ENCODE measurements at regions not wholly inside any gene's neighbourhood (a gene's known extent, or its start where the extent isn't known, plus 50 kb on each side); places are given as distances from the start of the nearest gene placed in this dataset.
A peak's percentile ranks its signal among the peaks of the same experiment; 100 is the strongest.

- H3K4me3 ChIP-seq = no peak overlapping the region
- H3K27me3 ChIP-seq = no peaks in the 10 kb centered on the region
- no peaks in the 10 kb centered on the region for H3K36me3 ChIP-seq
- H3K9me3 ChIP-seq (ENCODE audit: low read depth) = no peaks in the 10 kb centered on the region
- no peak overlapping the region for H3K27ac ChIP-seq
- peaks cover 4% of the 10 kb centered on the region for H3K4me1 ChIP-seq (ENCODE audit: low read depth)
- peak in 1 of 2 donors; percentile 10 for DNase-seq (ENCODE audit: low read depth in 1 of 2, low spot score in 1 of 2)
- TF ChIP-seq, protein P1, sequence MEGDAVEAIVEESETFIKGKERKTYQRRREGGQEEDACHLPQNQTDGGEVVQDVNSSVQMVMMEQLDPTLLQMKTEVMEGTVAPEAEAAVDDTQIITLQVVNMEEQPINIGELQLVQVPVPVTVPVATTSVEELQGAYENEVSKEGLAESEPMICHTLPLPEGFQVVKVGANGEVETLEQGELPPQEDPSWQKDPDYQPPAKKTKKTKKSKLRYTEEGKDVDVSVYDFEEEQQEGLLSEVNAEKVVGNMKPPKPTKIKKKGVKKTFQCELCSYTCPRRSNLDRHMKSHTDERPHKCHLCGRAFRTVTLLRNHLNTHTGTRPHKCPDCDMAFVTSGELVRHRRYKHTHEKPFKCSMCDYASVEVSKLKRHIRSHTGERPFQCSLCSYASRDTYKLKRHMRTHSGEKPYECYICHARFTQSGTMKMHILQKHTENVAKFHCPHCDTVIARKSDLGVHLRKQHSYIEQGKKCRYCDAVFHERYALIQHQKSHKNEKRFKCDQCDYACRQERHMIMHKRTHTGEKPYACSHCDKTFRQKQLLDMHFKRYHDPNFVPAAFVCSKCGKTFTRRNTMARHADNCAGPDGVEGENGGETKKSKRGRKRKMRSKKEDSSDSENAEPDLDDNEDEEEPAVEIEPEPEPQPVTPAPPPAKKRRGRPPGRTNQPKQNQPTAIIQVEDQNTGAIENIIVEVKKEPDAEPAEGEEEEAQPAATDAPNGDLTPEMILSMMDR (IDR thresholded peaks at IDR 0.05; ENCODE audit: low read depth, low read length) = no peak
Observed at GRCh38 chr2:57943315-57943714, 103.3 kb upstream of the VRK2 start.

GRCh38 chr2:57947398-57947797 is 99.2 kb upstream of the VRK2 start:
- H3K9me3 ChIP-seq (ENCODE audit: low read depth) = no peaks in the 10 kb centered on the region
- H3K27me3 ChIP-seq = no peaks in the 10 kb centered on the region
- no peak overlapping the region for H3K4me3 ChIP-seq
- peaks cover 4% of the 10 kb centered on the region for H3K4me1 ChIP-seq (ENCODE audit: low read depth)
- H3K27ac ChIP-seq = no peak overlapping the region
- TF ChIP-seq, protein P1 (IDR thresholded peaks at IDR 0.05; ENCODE audit: low read depth, low read length) = no peak
- no peak for DNase-seq (ENCODE audit: low read depth in 1 of 2, low spot score in 1 of 2)
- H3K36me3 ChIP-seq = no peaks in the 10 kb centered on the region

DNA sequence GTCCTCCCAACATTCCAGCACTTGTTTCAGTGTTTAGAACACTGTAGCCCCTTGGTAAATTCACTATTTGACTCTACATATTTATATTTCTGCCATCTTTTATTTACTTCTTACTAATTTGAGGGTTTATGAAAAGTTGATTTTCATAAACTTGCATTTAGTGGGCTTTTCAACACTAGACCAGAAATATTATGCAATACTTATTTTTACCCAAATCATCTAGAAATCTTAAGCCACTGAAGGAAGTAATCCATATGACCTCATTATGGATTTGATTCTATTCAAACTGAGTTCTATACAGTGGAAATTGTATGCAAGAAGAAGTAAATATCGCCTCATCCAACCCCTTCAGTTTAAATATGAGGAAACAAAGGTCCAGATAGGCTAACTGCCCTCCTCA is 92.6 kb upstream of the VRK2 start:
- no peak for DNase-seq (ENCODE audit: low read depth in 1 of 2, low spot score in 1 of 2)
- Histone ChIP-seq H3K9me3 (ENCODE audit: low read depth) (no peaks in the 10 kb centered on the region), H3K4me1 (ENCODE audit: low read depth) (no peaks in the 10 kb centered on the region), H3K36me3 (no peaks in the 10 kb centered on the region), H3K27me3 (no peaks in the 10 kb centered on the region), H3K4me3 (no peak overlapping the region), H3K27ac (no peak overlapping the region)
- TF ChIP-seq, protein P1 (IDR thresholded peaks at IDR 0.05; ENCODE audit: low read depth, low read length) = no peak

- Histone ChIP-seq H3K4me3 (no peak overlapping the region), H3K27me3 (no peaks in the 10 kb centered on the region), H3K4me1 (ENCODE audit: low read depth) (no peaks in the 10 kb centered on the region), H3K9me3 (ENCODE audit: low read depth) (no peaks in the 10 kb centered on the region), H3K36me3 (no peaks in the 10 kb centered on the region), H3K27ac (no peak overlapping the region)
- no peak for DNase-seq (ENCODE audit: low read depth in 1 of 2, low spot score in 1 of 2)
- TF ChIP-seq, protein P1 (IDR thresholded peaks at IDR 0.05; ENCODE audit: low read depth, low read length) = no peak
Observed at GRCh38 chr2:57957238-57957637, 89.4 kb upstream of the VRK2 start.

DNA sequence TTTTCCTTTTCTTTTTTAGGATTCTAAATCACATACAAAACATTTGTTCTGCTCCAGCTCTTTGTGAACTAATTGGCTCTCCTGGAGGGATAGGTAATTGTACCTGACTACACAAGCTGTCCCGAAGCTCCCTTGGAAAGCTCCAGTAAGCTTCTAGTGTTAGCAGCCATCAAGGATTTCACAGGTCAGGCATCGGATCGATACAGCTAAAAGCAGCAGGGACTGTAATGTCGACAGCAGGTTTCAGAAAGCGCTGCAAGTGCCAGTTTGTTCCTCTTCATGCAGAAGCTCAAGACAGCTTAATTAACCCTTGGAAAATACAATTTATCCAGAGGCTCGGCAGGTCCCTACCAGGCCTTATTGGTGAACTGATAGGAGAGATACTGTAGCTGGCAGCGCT is 87.2 kb upstream of the VRK2 start:
- no peaks in the 10 kb centered on the region for H3K27me3 ChIP-seq
- H3K9me3 ChIP-seq (ENCODE audit: low read depth) = no peaks in the 10 kb centered on the region
- no peak overlapping the region for H3K27ac ChIP-seq
- TF ChIP-seq, protein P1 (IDR thresholded peaks at IDR 0.05; ENCODE audit: low read depth, low read length) = no peak
- no peak for DNase-seq (ENCODE audit: low read depth in 1 of 2, low spot score in 1 of 2)
- no peaks in the 10 kb centered on the region for H3K4me1 ChIP-seq (ENCODE audit: low read depth)
- H3K36me3 ChIP-seq = no peaks in the 10 kb centered on the region
- H3K4me3 ChIP-seq = no peak overlapping the region

DNA sequence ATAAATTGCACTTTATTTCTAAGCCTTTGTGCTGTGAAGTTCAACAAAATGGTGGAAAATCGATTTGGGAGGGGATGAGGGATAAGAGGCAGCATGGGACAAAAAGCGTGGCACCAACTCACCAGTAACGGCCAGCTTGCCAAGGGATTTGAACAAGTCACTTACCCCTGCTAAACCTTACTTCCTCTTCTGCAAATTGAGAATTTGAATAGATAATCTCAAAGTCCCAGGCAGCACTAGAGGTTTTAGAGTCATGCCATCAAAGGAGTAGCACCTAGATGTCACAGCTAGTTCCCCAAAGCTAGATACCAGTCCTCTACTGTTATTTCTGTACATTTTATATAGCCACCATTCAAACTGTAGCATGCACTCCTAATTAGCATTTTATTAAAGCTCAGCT is 83.7 kb upstream of the VRK2 start:
- Histone ChIP-seq H3K4me1 (ENCODE audit: low read depth) (no peaks in the 10 kb centered on the region), H3K27me3 (no peaks in the 10 kb centered on the region), H3K4me3 (no peak overlapping the region), H3K27ac (no peak overlapping the region), H3K36me3 (no peaks in the 10 kb centered on the region), H3K9me3 (ENCODE audit: low read depth) (no peaks in the 10 kb centered on the region)
- no peak for DNase-seq (ENCODE audit: low read depth in 1 of 2, low spot score in 1 of 2)
- TF ChIP-seq, protein P1 (IDR thresholded peaks at IDR 0.05; ENCODE audit: low read depth, low read length) = no peak

All from cardiac muscle cell (in vitro differentiated cells and primary cell).